Endothelial cell of umbilical vein (primary cell): ENCODE measurements at regions not wholly inside any gene's neighbourhood (a gene's known extent, or its start where the extent isn't known, plus 50 kb on each side); places are given as distances from the start of the nearest gene placed in this dataset.

Experiments
- BruUV-seq: library from RNA; stranded (reverse); fragments of 400-500 nt; replicated peaks from 2 replicates; lab custom pipeline; 2021; lab: Mats Ljungman, UMichigan
- CTCF ChIA-PET: fragments of 300-600, 350-600 bp; sonication (Branson Sonifier 250); formaldehyde crosslinking; loops from one replicate; lab custom pipeline; 2021; ENCODE audit warnings: antibody characterized with exemption, inconsistent platforms; lab: Charles Lee
- POLR2A ChIA-PET: fragments of 300-600, 350-600 bp; sonication (Branson Sonifier 250); formaldehyde crosslinking; loops from one replicate; lab custom pipeline; 2021; ENCODE audit warnings: antibody characterized with exemption, inconsistent platforms; lab: Charles Lee
- DNase-seq: peaks from one replicate; pipeline ENCODE4 v3.0.0-alpha.2; 2011; ENCODE audit warnings: low read depth, low spot score
- FAIRE-seq: peaks from 2 replicates; lab custom pipeline; 2011; peaks lifted over from hg19 to GRCh38; lab: Jason Lieb, UNC
- H2AFZ ChIP-seq: 2 replicates; pipeline ENCODE4 v1.6.0; 2012; ENCODE audit warnings: low read depth, low read length, control low read depth, inconsistent platforms
- H3K27ac ChIP-seq: 2 replicates; pipeline ENCODE4 v1.5.1; 2011; ENCODE audit warnings: low read depth, mild to moderate bottlenecking, control low read depth, low read length, moderate library complexity; ENCODE audit not compliant: insufficient read depth
- H3K27me3 ChIP-seq, 2 experiments: 2 replicates each; pipeline versions ENCODE4 v1.6.0 to v1.6.1; 2011; ENCODE audit warnings: low read length in 2 of 2, mixed read lengths in 1 of 2; ENCODE audit not compliant: control insufficient read depth in 2 of 2, insufficient read depth in 2 of 2
- H3K36me3 ChIP-seq, 2 experiments: 2 replicates in 1 of 2; 3 replicates in 1 of 2; pipeline ENCODE4 v1.5.1; 2011; ENCODE audit warnings: low read length in 2 of 2, mild to moderate bottlenecking in 1 of 2, moderate library complexity in 1 of 2; ENCODE audit not compliant: control insufficient read depth in 2 of 2, insufficient read depth in 2 of 2; ENCODE audit errors: extremely low read depth in 1 of 2
- H3K4me1 ChIP-seq: 3 replicates; pipeline ENCODE4 v1.5.1; 2011; ENCODE audit warnings: mild to moderate bottlenecking, low read length; ENCODE audit not compliant: control insufficient read depth, insufficient read depth; ENCODE audit errors: extremely low read depth
- H3K4me2 ChIP-seq: 2 replicates; pipeline ENCODE4 v1.6.1; 2011; ENCODE audit warnings: low read length, control low read depth, mixed read lengths; ENCODE audit not compliant: insufficient read depth
- H3K4me3 ChIP-seq, 3 experiments: fragments of 200-600 bp in 1 of 3; sonication (generic), shearing (Covaris generic) in 1 of 3; replicated peaks in 1 of 3; 2 replicates each; pipeline ENCODE4 v1.5.1; 2011 to 2016; ENCODE audit warnings: control low read depth in 3 of 3, low read length in 3 of 3, mild to moderate bottlenecking in 2 of 3, inconsistent platforms in 1 of 3, low read depth in 1 of 3, moderate library complexity in 1 of 3; ENCODE audit not compliant: insufficient read depth in 1 of 3
- H3K79me2 ChIP-seq: 2 replicates; pipeline ENCODE4 v1.6.0; 2012; ENCODE audit warnings: low read length, inconsistent platforms; ENCODE audit not compliant: control insufficient read depth, insufficient read depth
- H3K9ac ChIP-seq: replicated peaks from 2 replicates; pipeline ENCODE3; 2011; ENCODE audit warnings: low read length, control low read depth; ENCODE audit not compliant: insufficient read depth; ENCODE audit errors: extremely low read depth
- H3K9me1 ChIP-seq: replicated peaks from 3 replicates; pipeline ENCODE4 v1.6.0; 2011; ENCODE audit warnings: mild to moderate bottlenecking, low read length; ENCODE audit not compliant: control insufficient read depth, insufficient read depth; ENCODE audit errors: extremely low read depth
- H3K9me3 ChIP-seq: replicated peaks from 2 replicates; pipeline ENCODE4 v1.5.1; 2012; ENCODE audit warnings: low read length, inconsistent platforms; ENCODE audit not compliant: control insufficient read depth, insufficient read depth
- H4K20me1 ChIP-seq: replicated peaks from 2 replicates; pipeline ENCODE3; 2011; ENCODE audit warnings: mild to moderate bottlenecking, low read length; ENCODE audit not compliant: control insufficient read depth, insufficient read depth; ENCODE audit errors: extremely low read depth
- EZH2 ChIP-seq: IDR thresholded peaks from 2 replicates; pipeline ENCODE4 v1.6.1; 2012; ENCODE audit warnings: borderline replicate concordance, low read depth, mild to moderate bottlenecking, moderate library complexity, low read length, inconsistent platforms; ENCODE audit not compliant: severe bottlenecking
- FOS ChIP-seq: IDR thresholded peaks from 2 replicates; pipeline ENCODE4 v1.6.1; 2011; ENCODE audit warnings: mild to moderate bottlenecking, low read length, moderate library complexity, borderline replicate concordance; ENCODE audit not compliant: insufficient read depth
- GATA2 ChIP-seq: IDR thresholded peaks from 2 replicates; pipeline ENCODE4 v1.7.0; 2011; ENCODE audit warnings: low read depth, mild to moderate bottlenecking, moderate library complexity, mixed read lengths, low read length; ENCODE audit not compliant: insufficient read length, insufficient read depth
- JUN ChIP-seq: IDR thresholded peaks from 2 replicates; pipeline ENCODE4 v1.6.1; 2011; ENCODE audit warnings: borderline replicate concordance, low read depth; ENCODE audit not compliant: insufficient read length, insufficient read depth
- MAX ChIP-seq: IDR thresholded peaks from 2 replicates; pipeline ENCODE4 v1.6.1; 2011; ENCODE audit not compliant: insufficient read depth, insufficient read length
- MYC ChIP-seq: IDR thresholded peaks from one replicate; pipeline ENCODE4 v1.6.1; 2011; ENCODE audit warnings: mild to moderate bottlenecking, low read depth, low read length
- POLR2A ChIP-seq: IDR thresholded peaks from 2 replicates; pipeline ENCODE4 v1.6.1; 2012; ENCODE audit warnings: low read depth, mild to moderate bottlenecking, control low read depth, low read length
- POLR2AphosphoS5 ChIP-seq: IDR thresholded peaks from 2 replicates; pipeline ENCODE4 v1.6.1; 2012; ENCODE audit warnings: low read depth, mild to moderate bottlenecking, control low read depth, low read length, moderate library complexity; ENCODE audit not compliant: insufficient read depth
- dilution Hi-C: fragments of 300-500 bp; cut with MboI; formaldehyde crosslinking; loops from one replicate; pipeline ENCODE4 v1.15.0; 2019; ENCODE audit warnings: low sequenced_read_pairs; ENCODE audit not compliant: extremely low pct_ligation_motif_present
- intact Hi-C: fragments of 100-400 bp; cut with micrococcal nuclease; formaldehyde crosslinking; loops from one replicate; pipeline ENCODE4 v1.10.0; 2022
- TF ChIP-seq, protein P1 (sequence below), 2 donors: IDR thresholded peaks; 1 replicate in 1 of 2; 2 replicates in 1 of 2; pipeline ENCODE4 v1.5.1; 2011; ENCODE audit warnings: low read length in 2 of 2, mild to moderate bottlenecking in 2 of 2, moderate library complexity in 2 of 2, control low read depth in 1 of 2, inconsistent platforms in 1 of 2, low read depth in 1 of 2; ENCODE audit not compliant: insufficient read depth in 1 of 2; ENCODE audit errors: extremely low read depth in 1 of 2

- FAIRE-seq, result no peak
- H3K36me3 ChIP-seq, result no peaks in the 10 kb centered on the region
Observed at GRCh38 chr1:102593276-102593675, 515.0 kb downstream of the COL11A1 start.

GRCh38 chr1:102588536-102588935 is 519.8 kb downstream of the COL11A1 start:
- H3K27ac ChIP-seq, result no peak overlapping the region
- TF ChIP-seq POLR2AphosphoS5 (no peak), EZH2 (no peak), GATA2 (no peak), FOS (no peak), POLR2A (no peak), MYC (no peak), MAX (no peak), JUN (no peak)
- TF ChIP-seq, protein P1, sequence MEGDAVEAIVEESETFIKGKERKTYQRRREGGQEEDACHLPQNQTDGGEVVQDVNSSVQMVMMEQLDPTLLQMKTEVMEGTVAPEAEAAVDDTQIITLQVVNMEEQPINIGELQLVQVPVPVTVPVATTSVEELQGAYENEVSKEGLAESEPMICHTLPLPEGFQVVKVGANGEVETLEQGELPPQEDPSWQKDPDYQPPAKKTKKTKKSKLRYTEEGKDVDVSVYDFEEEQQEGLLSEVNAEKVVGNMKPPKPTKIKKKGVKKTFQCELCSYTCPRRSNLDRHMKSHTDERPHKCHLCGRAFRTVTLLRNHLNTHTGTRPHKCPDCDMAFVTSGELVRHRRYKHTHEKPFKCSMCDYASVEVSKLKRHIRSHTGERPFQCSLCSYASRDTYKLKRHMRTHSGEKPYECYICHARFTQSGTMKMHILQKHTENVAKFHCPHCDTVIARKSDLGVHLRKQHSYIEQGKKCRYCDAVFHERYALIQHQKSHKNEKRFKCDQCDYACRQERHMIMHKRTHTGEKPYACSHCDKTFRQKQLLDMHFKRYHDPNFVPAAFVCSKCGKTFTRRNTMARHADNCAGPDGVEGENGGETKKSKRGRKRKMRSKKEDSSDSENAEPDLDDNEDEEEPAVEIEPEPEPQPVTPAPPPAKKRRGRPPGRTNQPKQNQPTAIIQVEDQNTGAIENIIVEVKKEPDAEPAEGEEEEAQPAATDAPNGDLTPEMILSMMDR (IDR thresholded peaks at IDR 0.05; ENCODE audit: extremely low read depth in 1 of 2, insufficient read depth in 1 of 2, low read depth in 1 of 2, low read length in 2 of 2), result no peak
- H2AFZ ChIP-seq, result no peak overlapping the region
- DNase-seq (no peak), FAIRE-seq (no peak)
- intact Hi-C loops (no loop called here), dilution Hi-C loops (no loop called here)
- no peaks in the 10 kb centered on the region for H3K79me2 ChIP-seq
- POLR2A ChIA-PET, result no interaction called here
- no peak overlapping the region for H3K4me3 ChIP-seq
- H3K27me3 ChIP-seq, result no peaks in the 10 kb centered on the region
- no peaks in the 10 kb centered on the region for H3K36me3 ChIP-seq
- H3K9me1 ChIP-seq, result no peaks in the 10 kb centered on the region
- no peaks in the 10 kb centered on the region for H3K4me1 ChIP-seq
- BruUV-seq, result no TSS peak
- no peak overlapping the region for H3K4me2 ChIP-seq
- H4K20me1 ChIP-seq, result no peaks in the 10 kb centered on the region
- CTCF ChIA-PET, result no interaction called here
- H3K9me3 ChIP-seq, result no peaks in the 10 kb centered on the region
- no peak overlapping the region for H3K9ac ChIP-seq

More at GRCh38 chr1:102593276-102593675, 515.0 kb downstream of the COL11A1 start:
- no peak overlapping the region for H3K4me3 ChIP-seq
- ChIA-PET POLR2A (no interaction called here), CTCF (no interaction called here)
- no peak overlapping the region for H3K27ac ChIP-seq
- no peaks in the 10 kb centered on the region for H3K9me1 ChIP-seq
- no peaks in the 10 kb centered on the region for H3K9me3 ChIP-seq
- DNase-seq, result no peak
- H3K4me1 ChIP-seq, result no peaks in the 10 kb centered on the region
- H3K9ac ChIP-seq, result no peak overlapping the region
- BruUV-seq, result no TSS peak
- H2AFZ ChIP-seq, result no peak overlapping the region
- dilution Hi-C loops (no loop called here), intact Hi-C loops (no loop called here)
- no peaks in the 10 kb centered on the region for H3K27me3 ChIP-seq
- TF ChIP-seq EZH2, result no peak
- no peak for TF ChIP-seq GATA2
- no peak for TF ChIP-seq POLR2A
- no peak for TF ChIP-seq JUN
- no peak for TF ChIP-seq POLR2AphosphoS5
- TF ChIP-seq FOS, result no peak
- TF ChIP-seq MAX, result no peak
- no peaks in the 10 kb centered on the region for H4K20me1 ChIP-seq
- H3K79me2 ChIP-seq, result no peaks in the 10 kb centered on the region
- no peak overlapping the region for H3K4me2 ChIP-seq
